ENCODE measurements at regions not wholly inside any gene's neighbourhood (a gene's known extent, or its start where the extent isn't known, plus 50 kb on each side); places are given as distances from the start of the nearest gene placed in this dataset.
"Not testable (repeated sequence)": the region's sequence is repeated elsewhere in the genome, so short reads cannot be mapped to it uniquely, and the experiment has no call there.

GRCh38 chr17:34471278-34471677, 108.1 kb upstream of the TMEM132E start:
- not testable (repeated sequence) for DNase-seq

GRCh38 chr17:34465789-34466188, 102.8 kb upstream of the CCL1 start:
- DNase-seq: no peak

- DNase-seq: no peak
Observed at GRCh38 chr17:34464812-34465211, 101.8 kb upstream of the CCL1 start.

- DNase-seq: no peak
Observed at GRCh38 chr17:34458266-34458665, 95.2 kb upstream of the CCL1 start.

GRCh38 chr17:34456121-34456520, 93.1 kb upstream of the CCL1 start:
- DNase-seq: no peak

- no peak for DNase-seq
Observed at GRCh38 chr17:34452769-34453168, 89.7 kb upstream of the CCL1 start.

GRCh38 chr17:34451313-34451712, 88.3 kb upstream of the CCL1 start:
- no peak for DNase-seq

GRCh38 chr17:34447406-34447805, 84.4 kb upstream of the CCL1 start:
- no peak for DNase-seq

- DNase-seq: no peak
Observed at GRCh38 chr17:34445101-34445500, 82.1 kb upstream of the CCL1 start.

GRCh38 chr17:34443619-34444469, 80.8 kb upstream of the CCL1 start:
- DNase-seq: no peak

GRCh38 chr17:34442387-34443111, 79.5 kb upstream of the CCL1 start:
- DNase-seq: no peak

- DNase-seq: no peak
Observed at GRCh38 chr17:34437188-34437587, 74.2 kb upstream of the CCL1 start.

GRCh38 chr17:34436607-34437006, 73.6 kb upstream of the CCL1 start:
- DNase-seq: no peak

- no peak for DNase-seq
Observed at GRCh38 chr17:34435182-34435928, 72.3 kb upstream of the CCL1 start.

GRCh38 chr17:34434052-34434451, 71.0 kb upstream of the CCL1 start:
- no peak for DNase-seq

- no peak for DNase-seq
Observed at GRCh38 chr17:34424814-34425491, 61.9 kb upstream of the CCL1 start.

GRCh38 chr17:34423978-34424813, 61.2 kb upstream of the CCL1 start:
- no peak for DNase-seq

GRCh38 chr17:34423315-34423714, 60.3 kb upstream of the CCL1 start:
- not testable (repeated sequence) for DNase-seq

- no peak for DNase-seq
Observed at GRCh38 chr17:34420900-34421299, 57.9 kb upstream of the CCL1 start.

- DNase-seq: peak; percentile 88
Observed at GRCh38 chr17:34420254-34420766, 57.3 kb upstream of the CCL1 start.

GRCh38 chr17:34416116-34416515, 53.1 kb upstream of the CCL1 start:
- DNase-seq: no peak

- no peak for DNase-seq
Observed at GRCh38 chr17:34414339-34414738, 51.3 kb upstream of the CCL1 start.

Data from activated CD8-positive, alpha-beta memory T cell treated with anti-CD3 and anti-CD28 coated beads for 24 hours (primary cell).